T-cell (primary cell): ENCODE measurements at regions not wholly inside any gene's neighbourhood (a gene's known extent, or its start where the extent isn't known, plus 50 kb on each side); places are given as distances from the start of the nearest gene placed in this dataset.

Experiments used
- ATAC-seq, 4 experiments: fragments of 200-7000 bp in 3 of 4; fragments of 150-1000 bp in 1 of 4; cut with Tn5 transposase; replicated peaks in 1 of 4; 1 replicate in 3 of 4; 2 replicates in 1 of 4; pipeline ENCODE4 v1.10.0; 2021; ENCODE audit warnings: moderate library complexity in 3 of 4, mild to moderate bottlenecking in 2 of 4, moderate number of reproducible peaks in 1 of 4
- CTCF ChIA-PET, 2 donors: fragments of 300-600 bp; sonication (Branson Sonifier 250); formaldehyde crosslinking; loops; one replicate each; lab custom pipeline; 2022; ENCODE audit warnings: antibody characterized with exemption in 2 of 2; lab: Charles Lee
- POLR2A ChIA-PET, 2 donors: fragments of 300-600 bp; sonication (Branson Sonifier 250); formaldehyde crosslinking; loops; one replicate each; lab custom pipeline; 2022; ENCODE audit warnings: antibody characterized with exemption in 2 of 2; lab: Charles Lee
- DNase-seq, 35 experiments: peaks; one replicate each; pipeline versions ENCODE4 v3.0.0 to v3.0.0-alpha.2; 2013 to 2023
- H3K27ac ChIP-seq: one replicate; pipeline ENCODE4 v1.5.1; 2013; ENCODE audit warnings: low read length
- H3K27me3 ChIP-seq, 2 experiments: replicated peaks in 1 of 2; 1 replicate in 1 of 2; 2 replicates in 1 of 2; pipeline versions ENCODE4 v1.6.1 to v1.7.0; 2013; ENCODE audit warnings: low read length in 1 of 2, mixed read lengths in 1 of 2; ENCODE audit not compliant: control insufficient read depth in 2 of 2, insufficient read depth in 2 of 2; ENCODE audit errors: extremely low read depth in 1 of 2
- H3K36me3 ChIP-seq, 2 donors: 1 replicate in 1 of 2; 2 replicates in 1 of 2; pipeline versions ENCODE4 v1.6.1 to v1.7.0; 2013; ENCODE audit warnings: low read length in 1 of 2; ENCODE audit not compliant: control insufficient read depth in 2 of 2, insufficient read depth in 1 of 2; ENCODE audit errors: extremely low read depth in 1 of 2
- H3K4me1 ChIP-seq, 2 experiments: 1 replicate in 1 of 2; 2 replicates in 1 of 2; pipeline versions ENCODE4 v1.6.1 to v1.7.0; 2013; ENCODE audit warnings: low read length in 2 of 2, mixed read lengths in 1 of 2; ENCODE audit not compliant: insufficient read depth in 2 of 2, control insufficient read depth in 1 of 2; ENCODE audit errors: extremely low read depth in 1 of 2
- H3K4me3 ChIP-seq, 2 donors: 1 replicate in 1 of 2; 2 replicates in 1 of 2; pipeline versions ENCODE4 v1.5.1 to v1.7.0; 2013; ENCODE audit warnings: mild to moderate bottlenecking in 2 of 2, low read length in 1 of 2, moderate library complexity in 1 of 2; ENCODE audit not compliant: control insufficient read depth in 1 of 2; ENCODE audit errors: extremely low read depth in 1 of 2
- H3K9me3 ChIP-seq: 2 replicates; pipeline ENCODE4 v1.7.0; 2013
- H3K27ac Mint-ChIP-seq, 2 donors: one replicate each; pipeline ENCODE4 v1.8.0; 2020 to 2021; ENCODE audit warnings: mild to moderate bottlenecking in 2 of 2, mixed read lengths in 2 of 2
- H3K27me3 Mint-ChIP-seq, 2 donors: one replicate each; pipeline ENCODE4 v1.8.0; 2021 to 2022; ENCODE audit warnings: mixed read lengths in 2 of 2
- H3K36me3 Mint-ChIP-seq: one replicate; pipeline ENCODE4 v1.8.0; 2021; ENCODE audit warnings: mixed read lengths
- H3K4me1 Mint-ChIP-seq, 3 donors: one replicate each; pipeline ENCODE4 v1.8.0; 2020 to 2022; ENCODE audit warnings: mixed read lengths in 3 of 3, mild to moderate bottlenecking in 1 of 3
- H3K4me3 Mint-ChIP-seq, 3 donors: one replicate each; pipeline ENCODE4 v1.8.0; 2020 to 2022; ENCODE audit warnings: mild to moderate bottlenecking in 3 of 3, mixed read lengths in 3 of 3, moderate library complexity in 3 of 3
- H3K9me3 Mint-ChIP-seq, 3 donors: one replicate each; pipeline ENCODE4 v1.8.0; 2020 to 2022; ENCODE audit warnings: mixed read lengths in 3 of 3
- WGBS: methylation state at CpG from one replicate; pipeline ENCODE4 v1.1.5; 2013; ENCODE audit warnings: missing lambda C conversion rate; ENCODE audit not compliant: insufficient coverage; 5-methylcytosine and 5-hydroxymethylcytosine counted together

GRCh38 chr1:91621360-91621759 is 120.7 kb downstream of the CDC7 start:
- Mint-ChIP-seq H3K4me3 (no peak overlapping the region), H3K36me3 (no peaks in the 10 kb centered on the region), H3K4me1 (no peaks in the 10 kb centered on the region), H3K27me3 (peaks cover 0 to 8% of the 10 kb centered on the region in 2 donors), H3K9me3 (peaks cover 0 to 3% (median 0%) of the 10 kb centered on the region in 3 donors), H3K27ac (no peak overlapping the region)
- no peak for ATAC-seq
- no peaks in the 10 kb centered on the region for H3K4me1 ChIP-seq
- no peaks in the 10 kb centered on the region for H3K27me3 ChIP-seq
- H3K9me3 ChIP-seq = no peaks in the 10 kb centered on the region
- CTCF ChIA-PET = no interaction called here
- H3K4me3 ChIP-seq = no peak overlapping the region
- WGBS = no CpG with 5 or more reads among the region's 3 CpGs
- POLR2A ChIA-PET = no interaction called here
- H3K36me3 ChIP-seq = no peaks in the 10 kb centered on the region
- no peak for DNase-seq
- no peak overlapping the region for H3K27ac ChIP-seq

GRCh38 chr1:91621907-91622306 is 121.3 kb downstream of the CDC7 start:
- Histone ChIP-seq H3K9me3 (no peaks in the 10 kb centered on the region), H3K4me1 (no peaks in the 10 kb centered on the region), H3K27me3 (no peaks in the 10 kb centered on the region), H3K27ac (no peak overlapping the region), H3K36me3 (no peaks in the 10 kb centered on the region), H3K4me3 (no peak overlapping the region)
- H3K4me3 Mint-ChIP-seq = no peak overlapping the region
- 100% methylated on average over 1 of the region's 2 CpGs for WGBS
- peaks cover 0 to 3% (median 0%) of the 10 kb centered on the region in 3 donors for H3K9me3 Mint-ChIP-seq
- POLR2A ChIA-PET = no interaction called here
- CTCF ChIA-PET = interaction anchor here in 1 of 2 donors (1.2 kb wide), 1 partner anchor 109 kb away, joined by 3 read pairs; no protein-coding TSS in a partner anchor
- ATAC-seq = no peak
- H3K4me1 Mint-ChIP-seq = no peaks in the 10 kb centered on the region
- H3K27ac Mint-ChIP-seq = no peak overlapping the region
- peaks cover 0 to 8% of the 10 kb centered on the region in 2 donors for H3K27me3 Mint-ChIP-seq
- H3K36me3 Mint-ChIP-seq = no peaks in the 10 kb centered on the region
- no peak for DNase-seq

GRCh38 chr1:91622616-91623015 is 122.0 kb downstream of the CDC7 start:
- 100% methylated on average over 2 of the region's 3 CpGs for WGBS

GRCh38 chr1:91623020-91623419 is 122.4 kb downstream of the CDC7 start:
- Mint-ChIP-seq H3K4me3 (no peak overlapping the region), H3K27me3 (peaks cover 0 to 8% of the 10 kb centered on the region in 2 donors), H3K4me1 (no peaks in the 10 kb centered on the region), H3K27ac (no peak overlapping the region), H3K36me3 (no peaks in the 10 kb centered on the region), H3K9me3 (peaks cover 0 to 3% (median 0%) of the 10 kb centered on the region in 3 donors)
- ATAC-seq (no peak), DNase-seq (no peak)
- ChIA-PET POLR2A (no interaction called here), CTCF (interaction anchor here in 1 of 2 donors (1.2 kb wide), 1 partner anchor 110 kb away, joined by 3 read pairs; no protein-coding TSS in a partner anchor)
- Histone ChIP-seq H3K4me1 (no peaks in the 10 kb centered on the region), H3K9me3 (no peaks in the 10 kb centered on the region), H3K27ac (no peak overlapping the region), H3K27me3 (no peaks in the 10 kb centered on the region), H3K36me3 (no peaks in the 10 kb centered on the region), H3K4me3 (no peak overlapping the region)
- WGBS = 92% methylated on average over 2 of the region's 2 CpGs

More at GRCh38 chr1:91622616-91623015, 122.0 kb downstream of the CDC7 start:
- no peak overlapping the region for H3K27ac ChIP-seq
- Mint-ChIP-seq H3K27ac (no peak overlapping the region), H3K4me1 (no peaks in the 10 kb centered on the region), H3K9me3 (peaks cover 0 to 3% (median 0%) of the 10 kb centered on the region in 3 donors), H3K27me3 (peaks cover 0 to 8% of the 10 kb centered on the region in 2 donors), H3K36me3 (no peaks in the 10 kb centered on the region), H3K4me3 (no peak overlapping the region)
- ChIA-PET CTCF (interaction anchor here in 1 of 2 donors (1.2 kb wide), 1 partner anchor 110 kb away, joined by 3 read pairs; no protein-coding TSS in a partner anchor), POLR2A (no interaction called here)
- H3K9me3 ChIP-seq = no peaks in the 10 kb centered on the region
- no peaks in the 10 kb centered on the region for H3K4me1 ChIP-seq
- H3K36me3 ChIP-seq = no peaks in the 10 kb centered on the region
- H3K27me3 ChIP-seq = no peaks in the 10 kb centered on the region
- no peak for ATAC-seq
- no peak overlapping the region for H3K4me3 ChIP-seq
- no peak for DNase-seq

- H3K9me3 Mint-ChIP-seq = peaks cover 0 to 3% (median 0%) of the 10 kb centered on the region in 3 donors
- no peaks in the 10 kb centered on the region for H3K9me3 ChIP-seq
- H3K4me1 Mint-ChIP-seq = no peaks in the 10 kb centered on the region
- CTCF ChIA-PET = no interaction called here
- DNase-seq (no peak), ATAC-seq (no peak)
- no peak overlapping the region for H3K27ac Mint-ChIP-seq
- H3K4me1 ChIP-seq = no peaks in the 10 kb centered on the region
- no peak overlapping the region for H3K27ac ChIP-seq
- peaks cover 0 to 8% of the 10 kb centered on the region in 2 donors for H3K27me3 Mint-ChIP-seq
- POLR2A ChIA-PET = no interaction called here
- H3K4me3 ChIP-seq = no peak overlapping the region
- H3K36me3 ChIP-seq = no peaks in the 10 kb centered on the region
- WGBS = no CpG with 5 or more reads among the region's 4 CpGs
- no peaks in the 10 kb centered on the region for H3K27me3 ChIP-seq
- no peaks in the 10 kb centered on the region for H3K36me3 Mint-ChIP-seq
- H3K4me3 Mint-ChIP-seq = no peak overlapping the region
Observed at GRCh38 chr1:91624331-91624730, 123.7 kb downstream of the CDC7 start.
